Mesendoderm (in vitro differentiated cells): ENCODE measurements at regions not wholly inside any gene's neighbourhood (a gene's known extent, or its start where the extent isn't known, plus 50 kb on each side); places are given as distances from the start of the nearest gene placed in this dataset.

Source experiments
- DNase-seq: peaks from one replicate; pipeline ENCODE4 v3.0.0; 2013
- H2AK5ac ChIP-seq: 2 replicates; pipeline ENCODE4 v1.6.1; 2013; ENCODE audit warnings: low read length, inconsistent platforms
- H2BK120ac ChIP-seq: 2 replicates; pipeline ENCODE4 v1.6.1; 2013; ENCODE audit warnings: low read depth, mild to moderate bottlenecking, low read length, moderate library complexity, mixed read lengths
- H2BK15ac ChIP-seq: replicated peaks from 2 replicates; pipeline ENCODE4 v1.6.1; 2013; ENCODE audit warnings: low read depth, mild to moderate bottlenecking, moderate library complexity
- H2BK5ac ChIP-seq: 2 replicates; pipeline ENCODE4 v1.6.1; 2013; ENCODE audit warnings: low read length, inconsistent platforms
- H3K18ac ChIP-seq: 2 replicates; pipeline ENCODE4 v1.6.1; 2013; ENCODE audit warnings: mild to moderate bottlenecking, low read length, mixed read lengths
- H3K23ac ChIP-seq: one replicate; pipeline ENCODE4 v1.6.1; 2013; ENCODE audit warnings: low read length
- H3K27ac ChIP-seq: 2 replicates; pipeline ENCODE4 v1.5.1; 2013; ENCODE audit warnings: low read depth, mild to moderate bottlenecking, inconsistent platforms, low read length, moderate library complexity
- H3K27me3 ChIP-seq: 2 replicates; pipeline ENCODE4 v1.6.1; 2013; ENCODE audit warnings: low read length, control low read depth, mild to moderate bottlenecking, inconsistent platforms; ENCODE audit not compliant: insufficient read depth, poor library complexity
- H3K36me3 ChIP-seq: 2 replicates; pipeline ENCODE4 v1.6.1; 2013; ENCODE audit warnings: low read length, inconsistent platforms; ENCODE audit not compliant: control insufficient read depth, insufficient read depth
- H3K4ac ChIP-seq: one replicate; pipeline ENCODE4 v1.6.1; 2013; ENCODE audit warnings: low read depth, mild to moderate bottlenecking, low read length, moderate library complexity
- H3K4me1 ChIP-seq: 2 replicates; pipeline ENCODE4 v1.6.1; 2013; ENCODE audit warnings: low read depth, low read length, inconsistent platforms; ENCODE audit not compliant: control insufficient read depth
- H3K4me2 ChIP-seq: 2 replicates; pipeline ENCODE4 v1.6.1; 2013; ENCODE audit warnings: low read length
- H3K4me3 ChIP-seq: 2 replicates; pipeline ENCODE4 v1.5.1; 2013; ENCODE audit warnings: mild to moderate bottlenecking, low read length
- H3K56ac ChIP-seq: one replicate; pipeline ENCODE4 v1.6.1; 2013; ENCODE audit warnings: low read length
- H3K79me1 ChIP-seq: 2 replicates; pipeline ENCODE4 v1.6.1; 2013; ENCODE audit warnings: low read length, inconsistent platforms
- H3K79me2 ChIP-seq: 2 replicates; pipeline ENCODE4 v1.6.1; 2013; ENCODE audit warnings: mild to moderate bottlenecking, low read length; ENCODE audit not compliant: control insufficient read depth, insufficient read depth
- H3K9ac ChIP-seq: 2 replicates; pipeline ENCODE4 v1.6.1; 2013; ENCODE audit warnings: low read length, inconsistent platforms
- H4K5ac ChIP-seq: one replicate; pipeline ENCODE4 v1.6.1; 2013; ENCODE audit warnings: low read length
- H4K8ac ChIP-seq: one replicate; pipeline ENCODE4 v1.6.1; 2013; ENCODE audit warnings: low read depth, mild to moderate bottlenecking, control low read depth, low read length, moderate library complexity
- WGBS: extraction: QIAGEN DNeasy Blood & Tissue Kit; methylation state at CpG from one replicate; pipeline ENCODE4 v1.1.7; 2013; ENCODE audit warnings: low lambda C conversion rate, missing lambda C conversion rate; ENCODE audit not compliant: insufficient coverage; ENCODE audit errors: extremely low coverage; 5-methylcytosine and 5-hydroxymethylcytosine counted together

DNA sequence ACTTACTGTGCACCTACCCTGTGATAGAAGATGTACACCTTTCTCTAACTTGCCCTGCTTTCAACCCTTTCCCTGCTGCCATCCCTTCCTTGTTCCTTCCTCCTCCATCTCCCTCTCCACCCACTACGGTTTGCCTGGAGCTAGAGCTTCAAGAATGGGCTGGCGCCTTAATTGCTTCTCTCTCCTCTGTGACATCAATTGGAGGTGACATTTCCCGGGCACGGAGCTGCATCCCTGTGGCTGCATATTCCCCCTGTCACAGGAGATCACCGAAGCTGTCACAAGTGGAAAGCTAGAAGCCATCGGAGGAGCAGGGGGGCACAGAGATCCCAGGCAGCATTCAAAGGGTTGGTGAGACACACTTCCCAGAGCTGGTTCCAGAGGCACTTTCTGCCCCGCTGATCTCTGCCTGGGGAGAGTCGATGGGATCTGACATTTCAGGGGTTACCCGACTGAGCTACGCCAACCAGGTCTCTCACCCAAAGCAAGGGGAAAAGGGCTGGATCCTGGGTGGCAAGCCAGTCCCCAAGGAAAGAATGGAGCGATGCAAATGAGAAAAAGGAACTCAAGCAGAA, 604.9 kb downstream of the MED13L start:
- Histone ChIP-seq H3K4me3 (no peak overlapping the region), H3K23ac (no peak overlapping the region), H3K27me3 (no peaks in the 10 kb centered on the region), H2BK5ac (no peak overlapping the region), H4K5ac (no peak overlapping the region), H3K56ac (no peak overlapping the region), H3K27ac (no peak overlapping the region), H3K36me3 (no peaks in the 10 kb centered on the region), H2AK5ac (no peak overlapping the region), H3K4me1 (no peaks in the 10 kb centered on the region), H2BK120ac (no peak overlapping the region), H3K18ac (no peak overlapping the region), H3K4ac (no peak overlapping the region), H2BK15ac (no peak overlapping the region), H3K79me1 (no peaks in the 10 kb centered on the region), H3K79me2 (no peaks in the 10 kb centered on the region), H4K8ac (no peak overlapping the region), H3K9ac (no peak overlapping the region), H3K4me2 (no peak overlapping the region)
- no CpG with 5 or more reads among the region's 11 CpGs for WGBS
- no peak for DNase-seq

DNA sequence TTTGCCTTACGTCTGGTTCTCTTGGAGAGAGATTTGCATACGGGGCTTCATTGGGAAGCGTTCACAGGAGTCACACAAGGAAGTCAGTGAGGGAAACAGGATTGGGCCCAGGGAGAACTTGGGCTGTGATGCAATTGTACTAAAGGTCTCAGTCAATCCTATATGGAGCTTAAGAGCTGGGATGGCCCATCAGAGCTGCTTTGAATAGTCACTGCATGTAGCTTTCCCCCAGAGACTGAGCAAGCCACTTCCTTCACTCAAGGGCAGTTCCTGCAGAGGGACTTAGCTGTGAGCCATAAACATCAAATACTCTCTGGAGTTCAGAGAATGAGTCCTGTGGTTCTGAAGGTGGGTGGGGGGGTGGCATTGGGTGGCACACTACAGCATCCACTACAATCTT, 605.4 kb downstream of the MED13L start:
- no peak for DNase-seq
- Histone ChIP-seq H3K23ac (no peak overlapping the region), H3K36me3 (no peaks in the 10 kb centered on the region), H2AK5ac (no peak overlapping the region), H3K18ac (no peak overlapping the region), H2BK120ac (no peak overlapping the region), H3K4me3 (no peak overlapping the region), H3K27ac (no peak overlapping the region), H4K5ac (no peak overlapping the region), H3K27me3 (no peaks in the 10 kb centered on the region), H4K8ac (no peak overlapping the region), H3K4me1 (no peaks in the 10 kb centered on the region), H3K9ac (no peak overlapping the region), H2BK15ac (no peak overlapping the region), H3K56ac (no peak overlapping the region), H3K4me2 (no peak overlapping the region), H3K79me1 (no peaks in the 10 kb centered on the region), H3K79me2 (no peaks in the 10 kb centered on the region), H2BK5ac (no peak overlapping the region), H3K4ac (no peak overlapping the region)
- WGBS, result no CpG with 5 or more reads among the region's 3 CpGs

DNA sequence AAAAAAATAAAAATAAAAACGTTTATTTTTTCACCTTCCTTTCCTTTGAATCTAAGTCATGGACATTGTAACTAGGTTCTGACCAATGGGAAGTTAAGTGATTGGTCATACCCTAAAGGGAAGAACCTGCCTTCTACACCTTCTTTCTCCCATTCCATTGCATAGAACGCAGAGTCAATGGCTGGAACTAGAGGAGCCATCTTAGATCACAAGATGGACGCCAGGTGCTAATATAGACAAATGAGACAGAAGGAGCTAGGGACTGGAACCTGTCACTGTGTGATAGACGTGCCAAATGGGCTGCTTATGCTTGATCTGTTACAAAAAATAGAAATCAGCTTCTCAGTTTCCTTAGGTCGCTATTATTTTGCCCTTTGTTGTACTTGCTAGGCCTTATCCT, 606.6 kb downstream of the MED13L start:
- H2BK120ac ChIP-seq, result no peak overlapping the region
- H3K27me3 ChIP-seq, result no peaks in the 10 kb centered on the region
- no peak overlapping the region for H2BK5ac ChIP-seq
- H3K4me2 ChIP-seq, result no peak overlapping the region
- H3K79me1 ChIP-seq, result no peaks in the 10 kb centered on the region
- no peak overlapping the region for H3K23ac ChIP-seq
- no peak overlapping the region for H4K8ac ChIP-seq
- H3K18ac ChIP-seq, result no peak overlapping the region
- H3K27ac ChIP-seq, result no peak overlapping the region
- H2AK5ac ChIP-seq, result no peak overlapping the region
- no peak overlapping the region for H4K5ac ChIP-seq
- no peak for DNase-seq
- H3K4ac ChIP-seq, result no peak overlapping the region
- H3K56ac ChIP-seq, result no peak overlapping the region
- no peak overlapping the region for H3K4me3 ChIP-seq
- WGBS, result 100% methylated on average over 1 of the region's 5 CpGs
- H3K36me3 ChIP-seq, result no peaks in the 10 kb centered on the region
- no peak overlapping the region for H2BK15ac ChIP-seq
- no peak overlapping the region for H3K9ac ChIP-seq
- no peaks in the 10 kb centered on the region for H3K4me1 ChIP-seq
- H3K79me2 ChIP-seq, result no peaks in the 10 kb centered on the region

DNA sequence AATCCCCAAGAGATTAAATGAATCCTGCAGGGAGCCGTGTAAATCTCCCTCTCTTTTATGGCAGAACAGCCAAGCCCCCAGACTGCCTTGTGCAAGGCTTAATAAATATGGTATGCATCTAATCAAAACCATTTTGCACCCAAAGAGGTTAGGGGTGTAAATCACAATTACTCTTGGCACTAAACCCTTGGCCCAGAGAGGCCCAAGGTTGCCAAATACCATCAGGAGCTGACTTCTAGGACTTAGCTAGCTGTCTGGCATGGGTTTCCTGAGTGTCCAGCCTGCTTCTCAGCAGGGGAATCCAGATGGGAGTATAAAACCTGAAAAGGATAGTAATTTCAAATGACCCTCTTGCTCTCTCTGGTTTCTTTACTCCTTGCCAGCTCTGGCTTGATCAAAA, 610.4 kb downstream of the MED13L start:
- Histone ChIP-seq H3K4me1 (no peaks in the 10 kb centered on the region), H4K8ac (no peak overlapping the region), H2BK120ac (no peak overlapping the region), H3K79me2 (no peaks in the 10 kb centered on the region), H3K23ac (no peak overlapping the region), H3K27me3 (no peaks in the 10 kb centered on the region), H3K27ac (no peak overlapping the region), H3K4me2 (no peak overlapping the region), H3K56ac (no peak overlapping the region), H3K4ac (no peak overlapping the region), H2BK5ac (no peak overlapping the region), H2BK15ac (no peak overlapping the region), H3K18ac (no peak overlapping the region), H3K79me1 (no peaks in the 10 kb centered on the region), H3K9ac (no peak overlapping the region), H4K5ac (no peak overlapping the region), H3K36me3 (no peaks in the 10 kb centered on the region), H2AK5ac (no peak overlapping the region), H3K4me3 (no peak overlapping the region)
- WGBS, result no CpG with 5 or more reads among the region's 1 CpG
- DNase-seq, result no peak

DNA sequence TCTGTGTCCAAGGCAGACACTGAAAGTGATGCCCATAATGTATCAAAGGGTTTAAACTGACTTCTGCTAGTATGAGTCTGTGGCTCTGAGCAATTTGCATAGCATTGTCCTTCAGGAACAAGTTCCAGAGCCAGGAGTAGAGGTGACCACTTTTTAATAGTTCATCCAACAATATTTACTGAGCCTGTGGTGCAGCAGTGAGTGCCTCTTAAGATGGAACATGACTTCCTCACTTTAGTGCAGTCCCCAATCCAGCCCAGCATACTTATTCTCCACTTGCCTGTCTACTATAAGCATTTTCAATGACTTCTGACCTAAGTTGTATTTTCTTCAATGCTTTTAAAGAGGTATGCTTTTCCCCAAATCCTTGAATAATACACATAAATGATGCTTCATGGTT, 611.3 kb downstream of the MED13L start:
- DNase-seq, result no peak
- no peak overlapping the region for H2BK15ac ChIP-seq
- H3K23ac ChIP-seq, result no peak overlapping the region
- H3K18ac ChIP-seq, result no peak overlapping the region
- H3K4ac ChIP-seq, result no peak overlapping the region
- no peak overlapping the region for H2AK5ac ChIP-seq
- H3K79me1 ChIP-seq, result no peaks in the 10 kb centered on the region
- H3K27me3 ChIP-seq, result no peaks in the 10 kb centered on the region
- no peak overlapping the region for H3K4me2 ChIP-seq
- H3K4me1 ChIP-seq, result no peaks in the 10 kb centered on the region
- H2BK120ac ChIP-seq, result no peak overlapping the region
- no peak overlapping the region for H3K4me3 ChIP-seq
- no peak overlapping the region for H3K27ac ChIP-seq
- H4K8ac ChIP-seq, result no peak overlapping the region
- H2BK5ac ChIP-seq, result no peak overlapping the region
- no peak overlapping the region for H3K56ac ChIP-seq
- H3K9ac ChIP-seq, result no peak overlapping the region
- no peaks in the 10 kb centered on the region for H3K79me2 ChIP-seq
- no peak overlapping the region for H4K5ac ChIP-seq
- H3K36me3 ChIP-seq, result no peaks in the 10 kb centered on the region

DNA sequence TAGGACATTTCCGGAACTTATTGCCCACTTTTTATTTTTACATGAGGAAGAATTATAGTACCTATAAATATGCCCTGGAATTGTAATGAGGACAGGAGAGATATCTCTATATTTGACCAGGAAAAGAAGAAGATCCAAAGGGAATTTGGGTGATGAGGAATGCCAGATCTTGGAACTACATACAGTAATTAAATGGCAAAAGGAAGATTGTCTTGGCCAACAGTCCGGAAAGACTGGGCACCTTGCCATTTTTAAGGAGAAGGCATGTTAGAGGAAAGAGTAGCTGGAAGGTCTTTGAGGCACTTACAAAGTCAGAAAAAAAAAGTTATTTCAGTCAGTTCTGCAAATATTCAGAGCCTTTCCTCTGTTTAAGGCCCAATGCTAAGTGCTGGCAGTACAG, 616.4 kb downstream of the MED13L start:
- Histone ChIP-seq H4K5ac (no peak overlapping the region), H2BK120ac (no peak overlapping the region), H3K79me1 (no peaks in the 10 kb centered on the region), H3K4me1 (no peaks in the 10 kb centered on the region), H3K23ac (no peak overlapping the region), H4K8ac (no peak overlapping the region), H2BK5ac (no peak overlapping the region), H3K4me2 (no peak overlapping the region), H3K79me2 (no peaks in the 10 kb centered on the region), H3K36me3 (no peaks in the 10 kb centered on the region), H3K56ac (no peak overlapping the region), H3K9ac (no peak overlapping the region), H3K27me3 (no peaks in the 10 kb centered on the region), H3K4me3 (no peak overlapping the region), H2AK5ac (no peak overlapping the region), H3K27ac (no peak overlapping the region), H3K4ac (no peak overlapping the region), H3K18ac (no peak overlapping the region), H2BK15ac (no peak overlapping the region)
- no peak for DNase-seq
- no CpG with 5 or more reads among the region's 2 CpGs for WGBS
